Trophoblast cell (in vitro differentiated cells and primary cell): ENCODE measurements at regions not wholly inside any gene's neighbourhood (a gene's known extent, or its start where the extent isn't known, plus 50 kb on each side); places are given as distances from the start of the nearest gene placed in this dataset.

Experiments
- DNase-seq, 2 donors: peaks; one replicate each; pipeline ENCODE4 v3.0.0-alpha.2; 2016
- H2AFZ ChIP-seq: 2 replicates; pipeline ENCODE4 v1.6.1; 2013; ENCODE audit warnings: low read length, moderate library complexity, mild to moderate bottlenecking; ENCODE audit not compliant: insufficient read depth, poor library complexity
- H2AK5ac ChIP-seq: 2 replicates; pipeline ENCODE4 v1.6.1; 2013; ENCODE audit warnings: mild to moderate bottlenecking, low read length
- H2BK120ac ChIP-seq: 2 replicates; pipeline ENCODE4 v1.6.1; 2013; ENCODE audit warnings: low read length, mild to moderate bottlenecking, moderate library complexity; ENCODE audit not compliant: insufficient read depth, poor library complexity
- H2BK12ac ChIP-seq: 2 replicates; pipeline ENCODE4 v1.6.1; 2013; ENCODE audit warnings: mild to moderate bottlenecking, low read length, moderate library complexity
- H2BK5ac ChIP-seq: 2 replicates; pipeline ENCODE4 v1.6.1; 2013; ENCODE audit warnings: low read length, low read depth, moderate library complexity, mild to moderate bottlenecking; ENCODE audit not compliant: poor library complexity
- H3K14ac ChIP-seq: 2 replicates; pipeline ENCODE4 v1.6.1; 2013; ENCODE audit warnings: mild to moderate bottlenecking, low read length
- H3K18ac ChIP-seq: 2 replicates; pipeline ENCODE4 v1.6.1; 2013; ENCODE audit warnings: mild to moderate bottlenecking, low read length
- H3K23ac ChIP-seq: 2 replicates; pipeline ENCODE4 v1.6.1; 2013; ENCODE audit warnings: low read length
- H3K27ac ChIP-seq: 2 replicates; pipeline ENCODE4 v1.5.1; 2013; ENCODE audit warnings: low read depth, mild to moderate bottlenecking, inconsistent platforms, low read length, moderate library complexity
- H3K27me3 ChIP-seq: 2 replicates; pipeline ENCODE4 v1.6.1; 2013; ENCODE audit warnings: inconsistent platforms, mild to moderate bottlenecking, low read length, moderate library complexity; ENCODE audit not compliant: insufficient read depth
- H3K36me3 ChIP-seq, 2 experiments: 1 replicate in 1 of 2; 2 replicates in 1 of 2; pipeline ENCODE4 v1.6.1; 2013; ENCODE audit warnings: low read length in 2 of 2, mild to moderate bottlenecking in 2 of 2, moderate library complexity in 1 of 2; ENCODE audit not compliant: insufficient read depth in 2 of 2, control insufficient read depth in 1 of 2
- H3K4ac ChIP-seq: 2 replicates; pipeline ENCODE4 v1.6.1; 2013; ENCODE audit warnings: low read depth, mild to moderate bottlenecking, low read length, moderate library complexity
- H3K4me1 ChIP-seq, 2 experiments: 1 replicate in 1 of 2; 2 replicates in 1 of 2; pipeline ENCODE4 v1.6.1; 2013; ENCODE audit warnings: low read length in 2 of 2, mild to moderate bottlenecking in 2 of 2, moderate library complexity in 1 of 2; ENCODE audit not compliant: insufficient read depth in 2 of 2, control insufficient read depth in 1 of 2
- H3K4me2 ChIP-seq: 2 replicates; pipeline ENCODE4 v1.6.1; 2013; ENCODE audit warnings: inconsistent platforms, mild to moderate bottlenecking, low read length, moderate library complexity
- H3K4me3 ChIP-seq: 2 replicates; pipeline ENCODE4 v1.5.1; 2013; ENCODE audit warnings: mild to moderate bottlenecking, low read depth, low read length, inconsistent platforms
- H3K79me1 ChIP-seq: one replicate; pipeline ENCODE4 v1.6.1; 2013; ENCODE audit warnings: low read length
- H3K79me2 ChIP-seq: 2 replicates; pipeline ENCODE4 v1.6.1; 2013; ENCODE audit warnings: low read length, mild to moderate bottlenecking; ENCODE audit not compliant: control insufficient read depth, insufficient read depth, poor library complexity
- H3K9ac ChIP-seq: 2 replicates; pipeline ENCODE4 v1.6.1; 2013; ENCODE audit warnings: mild to moderate bottlenecking, low read length
- H3K9me3 ChIP-seq: 2 replicates; pipeline ENCODE4 v1.6.1; 2013; ENCODE audit warnings: low read depth, mild to moderate bottlenecking, control low read depth, inconsistent platforms, low read length; ENCODE audit not compliant: insufficient read depth
- H4K12ac ChIP-seq: 2 replicates; pipeline ENCODE4 v1.6.1; 2013; ENCODE audit warnings: low read depth, mild to moderate bottlenecking, low read length, moderate library complexity
- H4K8ac ChIP-seq: 2 replicates; pipeline ENCODE4 v1.6.1; 2013; ENCODE audit warnings: low read depth, mild to moderate bottlenecking, low read length, moderate library complexity
- H4K91ac ChIP-seq: one replicate; pipeline ENCODE4 v1.6.1; 2013; ENCODE audit warnings: low read depth, mild to moderate bottlenecking, low read length, moderate library complexity
- WGBS: extraction: QIAGEN DNeasy Blood & Tissue Kit; methylation state at CpG from one replicate; pipeline ENCODE4 v1.1.7; 2013; ENCODE audit warnings: missing lambda C conversion rate; ENCODE audit not compliant: insufficient read length, insufficient coverage; ENCODE audit errors: extremely low coverage; 5-methylcytosine and 5-hydroxymethylcytosine counted together

- no peak overlapping the region for H2BK120ac ChIP-seq
- no peaks in the 10 kb centered on the region for H3K79me2 ChIP-seq
- no peak overlapping the region for H3K23ac ChIP-seq
- H3K14ac ChIP-seq = no peak overlapping the region
- H3K9ac ChIP-seq = no peak overlapping the region
- H4K8ac ChIP-seq = no peak overlapping the region
- WGBS = no CpG with 5 or more reads among the region's 1 CpG
- H3K4me1 ChIP-seq = no peaks in the 10 kb centered on the region
- no peaks in the 10 kb centered on the region for H3K36me3 ChIP-seq
- H2AK5ac ChIP-seq = no peak overlapping the region
- no peak overlapping the region for H3K27ac ChIP-seq
- no peak overlapping the region for H3K4me2 ChIP-seq
- H3K79me1 ChIP-seq = no peaks in the 10 kb centered on the region
- H4K12ac ChIP-seq = no peak overlapping the region
- H3K27me3 ChIP-seq = no peaks in the 10 kb centered on the region
- no peak overlapping the region for H3K4me3 ChIP-seq
- DNase-seq = no peak
- no peak overlapping the region for H3K18ac ChIP-seq
- no peak overlapping the region for H4K91ac ChIP-seq
- H3K4ac ChIP-seq = no peak overlapping the region
- no peaks in the 10 kb centered on the region for H3K9me3 ChIP-seq
- H2BK12ac ChIP-seq = no peak overlapping the region
- H2BK5ac ChIP-seq = no peak overlapping the region
- H2AFZ ChIP-seq = no peak overlapping the region
Measured at GRCh38 chr13:53885997-53886396, 857.4 kb downstream of the OLFM4 start.

GRCh38 chr13:53890696-53891095 is 862.1 kb downstream of the OLFM4 start:
- H2BK5ac ChIP-seq = no peak overlapping the region
- H3K4me3 ChIP-seq = no peak overlapping the region
- H3K9ac ChIP-seq = no peak overlapping the region
- no peak overlapping the region for H3K4ac ChIP-seq
- WGBS = no CpG with 5 or more reads among the region's 2 CpGs
- no peak overlapping the region for H2BK12ac ChIP-seq
- no peaks in the 10 kb centered on the region for H3K9me3 ChIP-seq
- no peak overlapping the region for H2AK5ac ChIP-seq
- H3K36me3 ChIP-seq = no peaks in the 10 kb centered on the region
- no peak for DNase-seq
- no peak overlapping the region for H3K4me2 ChIP-seq
- no peaks in the 10 kb centered on the region for H3K79me1 ChIP-seq
- no peak overlapping the region for H4K12ac ChIP-seq
- no peak overlapping the region for H3K14ac ChIP-seq
- H3K79me2 ChIP-seq = no peaks in the 10 kb centered on the region
- H4K91ac ChIP-seq = no peak overlapping the region
- no peak overlapping the region for H3K27ac ChIP-seq
- no peak overlapping the region for H2AFZ ChIP-seq
- no peaks in the 10 kb centered on the region for H3K27me3 ChIP-seq
- no peak overlapping the region for H2BK120ac ChIP-seq
- no peaks in the 10 kb centered on the region for H3K4me1 ChIP-seq
- H3K23ac ChIP-seq = no peak overlapping the region
- no peak overlapping the region for H3K18ac ChIP-seq
- H4K8ac ChIP-seq = no peak overlapping the region

GRCh38 chr13:53901593-53901992 is 873.0 kb downstream of the OLFM4 start:
- H3K4me1 ChIP-seq = no peaks in the 10 kb centered on the region
- no peaks in the 10 kb centered on the region for H3K79me1 ChIP-seq
- H4K8ac ChIP-seq = no peak overlapping the region
- no peak overlapping the region for H3K14ac ChIP-seq
- H3K4me2 ChIP-seq = no peak overlapping the region
- no peaks in the 10 kb centered on the region for H3K36me3 ChIP-seq
- no peak overlapping the region for H3K18ac ChIP-seq
- no peak overlapping the region for H3K9ac ChIP-seq
- no peaks in the 10 kb centered on the region for H3K9me3 ChIP-seq
- no peak overlapping the region for H2BK120ac ChIP-seq
- H2AK5ac ChIP-seq = no peak overlapping the region
- H4K91ac ChIP-seq = no peak overlapping the region
- H4K12ac ChIP-seq = no peak overlapping the region
- H3K79me2 ChIP-seq = no peaks in the 10 kb centered on the region
- no peak overlapping the region for H3K23ac ChIP-seq
- H3K27me3 ChIP-seq = no peaks in the 10 kb centered on the region
- H2AFZ ChIP-seq = no peak overlapping the region
- no peak overlapping the region for H3K27ac ChIP-seq
- H2BK12ac ChIP-seq = no peak overlapping the region
- no peak overlapping the region for H3K4me3 ChIP-seq
- H3K4ac ChIP-seq = no peak overlapping the region
- no peak for DNase-seq
- H2BK5ac ChIP-seq = no peak overlapping the region

- no peak overlapping the region for H4K8ac ChIP-seq
- no peaks in the 10 kb centered on the region for H3K36me3 ChIP-seq
- no peak overlapping the region for H3K23ac ChIP-seq
- no peak overlapping the region for H3K4ac ChIP-seq
- no peaks in the 10 kb centered on the region for H3K9me3 ChIP-seq
- H3K18ac ChIP-seq = no peak overlapping the region
- no peak overlapping the region for H3K4me2 ChIP-seq
- no peak overlapping the region for H3K9ac ChIP-seq
- no peak overlapping the region for H3K27ac ChIP-seq
- DNase-seq = no peak
- H3K27me3 ChIP-seq = no peaks in the 10 kb centered on the region
- no peak overlapping the region for H3K14ac ChIP-seq
- H2BK120ac ChIP-seq = no peak overlapping the region
- no CpG with 5 or more reads among the region's 2 CpGs for WGBS
- no peak overlapping the region for H2BK5ac ChIP-seq
- H2BK12ac ChIP-seq = no peak overlapping the region
- no peak overlapping the region for H4K91ac ChIP-seq
- H3K79me2 ChIP-seq = no peaks in the 10 kb centered on the region
- no peak overlapping the region for H4K12ac ChIP-seq
- no peaks in the 10 kb centered on the region for H3K4me1 ChIP-seq
- H3K4me3 ChIP-seq = no peak overlapping the region
- no peak overlapping the region for H2AFZ ChIP-seq
- H3K79me1 ChIP-seq = no peaks in the 10 kb centered on the region
- H2AK5ac ChIP-seq = no peak overlapping the region
Measured at GRCh38 chr13:53907891-53908290, 879.3 kb downstream of the OLFM4 start.

- no peak for DNase-seq
- Histone ChIP-seq H3K79me1 (no peaks in the 10 kb centered on the region), H4K12ac (no peak overlapping the region), H4K91ac (no peak overlapping the region), H3K4me3 (no peak overlapping the region), H3K4me1 (no peaks in the 10 kb centered on the region), H2BK5ac (no peak overlapping the region), H3K79me2 (no peaks in the 10 kb centered on the region), H3K23ac (no peak overlapping the region), H3K36me3 (no peaks in the 10 kb centered on the region), H3K27ac (no peak overlapping the region), H3K14ac (no peak overlapping the region), H3K4me2 (no peak overlapping the region), H2BK12ac (no peak overlapping the region), H3K9me3 (peaks cover 2% of the 10 kb centered on the region), H2AFZ (no peak overlapping the region), H3K27me3 (no peaks in the 10 kb centered on the region), H3K4ac (no peak overlapping the region), H3K18ac (no peak overlapping the region), H4K8ac (no peak overlapping the region), H3K9ac (no peak overlapping the region), H2AK5ac (no peak overlapping the region), H2BK120ac (no peak overlapping the region)
- WGBS = no CpG with 5 or more reads among the region's 10 CpGs
Measured at GRCh38 chr13:53920916-53921315, 892.3 kb downstream of the OLFM4 start.
